ENCODE measurements at regions not wholly inside any gene's neighbourhood (a gene's known extent, or its start where the extent isn't known, plus 50 kb on each side); places are given as distances from the start of the nearest gene placed in this dataset.

DNA sequence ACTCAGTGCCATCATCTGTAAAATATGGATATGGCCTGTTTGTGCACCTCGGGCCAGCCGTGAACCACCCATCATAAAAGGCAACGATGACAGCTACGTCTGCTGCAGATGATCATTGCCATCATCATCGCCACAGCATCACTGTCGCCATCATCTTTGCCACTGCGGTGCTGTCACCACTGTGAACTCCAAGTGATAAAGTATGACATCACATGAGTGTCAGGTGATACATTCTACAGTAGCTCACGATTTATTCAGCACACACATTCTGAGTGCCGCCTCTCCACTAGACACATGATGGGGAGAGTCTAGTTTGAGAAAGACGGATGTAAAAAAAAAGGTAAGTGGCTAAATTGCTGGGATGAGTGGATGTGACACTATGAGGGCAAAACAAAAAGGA lies 755.4 kb upstream of the RAB6C start:
- ATAC-seq (no peak), DNase-seq (no peak)
- no peak overlapping the region for H3K27ac ChIP-seq (ENCODE audit: low read length)
- ChIA-PET POLR2A (ENCODE audit: unreplicated experiment) (no interaction called here), CTCF (no interaction called here)
- no peak overlapping the region for H3K4me2 ChIP-seq (ENCODE audit: low read length)
- no peaks in the 10 kb centered on the region for H3K27me3 ChIP-seq (ENCODE audit: low read length)
- no peaks in the 10 kb centered on the region for H3F3A ChIP-seq (ENCODE audit: low read length, unreplicated experiment)
- TF ChIP-seq, protein P1, sequence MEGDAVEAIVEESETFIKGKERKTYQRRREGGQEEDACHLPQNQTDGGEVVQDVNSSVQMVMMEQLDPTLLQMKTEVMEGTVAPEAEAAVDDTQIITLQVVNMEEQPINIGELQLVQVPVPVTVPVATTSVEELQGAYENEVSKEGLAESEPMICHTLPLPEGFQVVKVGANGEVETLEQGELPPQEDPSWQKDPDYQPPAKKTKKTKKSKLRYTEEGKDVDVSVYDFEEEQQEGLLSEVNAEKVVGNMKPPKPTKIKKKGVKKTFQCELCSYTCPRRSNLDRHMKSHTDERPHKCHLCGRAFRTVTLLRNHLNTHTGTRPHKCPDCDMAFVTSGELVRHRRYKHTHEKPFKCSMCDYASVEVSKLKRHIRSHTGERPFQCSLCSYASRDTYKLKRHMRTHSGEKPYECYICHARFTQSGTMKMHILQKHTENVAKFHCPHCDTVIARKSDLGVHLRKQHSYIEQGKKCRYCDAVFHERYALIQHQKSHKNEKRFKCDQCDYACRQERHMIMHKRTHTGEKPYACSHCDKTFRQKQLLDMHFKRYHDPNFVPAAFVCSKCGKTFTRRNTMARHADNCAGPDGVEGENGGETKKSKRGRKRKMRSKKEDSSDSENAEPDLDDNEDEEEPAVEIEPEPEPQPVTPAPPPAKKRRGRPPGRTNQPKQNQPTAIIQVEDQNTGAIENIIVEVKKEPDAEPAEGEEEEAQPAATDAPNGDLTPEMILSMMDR (conservative IDR thresholded peaks at IDR 0.05; ENCODE audit: low read depth, low read length), result no peak
- TF ChIP-seq EZH2 (IDR thresholded peaks at IDR 0.05; ENCODE audit: low read length, unreplicated experiment), result no peak
- no peak for TF ChIP-seq EZH2phosphoT487 (IDR thresholded peaks at IDR 0.05; ENCODE audit: borderline replicate concordance, low read length)
- H3K79me2 ChIP-seq (ENCODE audit: low read length), result no peaks in the 10 kb centered on the region
- H3K4me1 ChIP-seq (ENCODE audit: insufficient read depth, low read length), result no peaks in the 10 kb centered on the region
- no TSS peak for BruUV-seq (replicated peaks)
- no peaks in the 10 kb centered on the region for H4K20me1 ChIP-seq (ENCODE audit: low read length)
- H3K4me3 ChIP-seq (ENCODE audit: low read length), result no peak overlapping the region
- intact Hi-C loops (cut with micrococcal nuclease), result no loop called here
- no peaks in the 10 kb centered on the region for H3K9me3 ChIP-seq (ENCODE audit: low read length)
- H2AFZ ChIP-seq (ENCODE audit: low read length), result no peak overlapping the region
- no peaks in the 10 kb centered on the region for H3K36me3 ChIP-seq (ENCODE audit: low read depth, low read length)
- no peaks in the 10 kb centered on the region for H3K9me2 ChIP-seq (replicated peaks; ENCODE audit: low read length)
- H3K9ac ChIP-seq (ENCODE audit: low read length), result no peak overlapping the region

DNA sequence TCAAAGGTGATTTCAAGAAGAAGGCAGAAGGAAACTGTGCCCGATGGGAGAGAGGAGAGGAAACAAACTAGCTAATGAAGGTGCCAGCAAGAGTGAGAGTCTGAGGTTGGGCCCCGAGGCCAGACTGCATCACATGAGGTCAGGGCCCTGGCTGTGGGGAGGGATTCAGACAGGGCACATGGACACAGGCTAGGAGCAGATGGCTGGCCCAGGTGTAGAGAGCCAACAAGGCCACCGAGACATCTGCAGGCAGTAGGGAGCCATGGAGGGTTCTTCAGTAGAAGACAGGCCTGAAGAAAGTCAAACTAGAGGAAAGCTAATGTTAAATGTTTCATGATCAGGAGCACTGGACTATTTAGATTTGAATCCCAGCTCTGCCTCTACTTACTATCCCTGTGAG lies 755.0 kb upstream of the RAB6C start:
- ChIA-PET CTCF (no interaction called here), POLR2A (ENCODE audit: unreplicated experiment) (no interaction called here)
- no peak for TF ChIP-seq EZH2phosphoT487 (IDR thresholded peaks at IDR 0.05; ENCODE audit: borderline replicate concordance, low read length)
- no peak for TF ChIP-seq EZH2 (IDR thresholded peaks at IDR 0.05; ENCODE audit: low read length, unreplicated experiment)
- TF ChIP-seq, protein P1 (conservative IDR thresholded peaks at IDR 0.05; ENCODE audit: low read depth, low read length), result no peak
- Histone ChIP-seq H3K27me3 (ENCODE audit: low read length) (no peaks in the 10 kb centered on the region), H3K4me1 (ENCODE audit: insufficient read depth, low read length) (no peaks in the 10 kb centered on the region), H4K20me1 (ENCODE audit: low read length) (no peaks in the 10 kb centered on the region), H3K27ac (ENCODE audit: low read length) (no peak overlapping the region), H3K79me2 (ENCODE audit: low read length) (no peaks in the 10 kb centered on the region), H3K4me2 (ENCODE audit: low read length) (no peak overlapping the region), H3K9me3 (ENCODE audit: low read length) (no peaks in the 10 kb centered on the region), H3K36me3 (ENCODE audit: low read depth, low read length) (no peaks in the 10 kb centered on the region), H2AFZ (ENCODE audit: low read length) (no peak overlapping the region), H3K4me3 (ENCODE audit: low read length) (no peak overlapping the region), H3F3A (ENCODE audit: low read length, unreplicated experiment) (no peaks in the 10 kb centered on the region), H3K9me2 (replicated peaks; ENCODE audit: low read length) (no peaks in the 10 kb centered on the region), H3K9ac (ENCODE audit: low read length) (no peak overlapping the region)
- ATAC-seq, result no peak
- intact Hi-C loops (cut with micrococcal nuclease), result no loop called here
- no peak for DNase-seq
- BruUV-seq (replicated peaks), result no TSS peak

DNA sequence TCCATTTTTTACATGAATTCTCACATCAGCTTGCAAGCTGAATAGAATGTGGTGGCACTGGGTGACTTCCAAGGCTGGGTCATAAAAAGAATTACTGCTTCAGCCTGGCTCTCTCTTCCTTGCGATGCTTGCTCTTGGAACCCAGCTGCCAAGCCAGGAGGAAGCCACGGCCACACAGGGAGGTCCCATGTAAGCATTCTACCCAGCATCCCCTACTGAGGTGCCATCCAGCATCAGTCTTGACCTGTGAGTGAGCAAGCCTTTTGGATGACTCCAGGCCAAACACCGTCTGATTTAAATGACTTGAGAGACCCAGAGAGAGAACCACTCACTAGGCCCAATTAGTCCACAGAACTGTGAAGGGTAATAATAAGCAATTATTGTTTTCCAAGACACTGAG lies 750.3 kb upstream of the RAB6C start:
- ATAC-seq, result no peak
- no peaks in the 10 kb centered on the region for H3K79me2 ChIP-seq (ENCODE audit: low read length)
- no TSS peak for BruUV-seq (replicated peaks)
- no peaks in the 10 kb centered on the region for H3F3A ChIP-seq (ENCODE audit: low read length, unreplicated experiment)
- H3K9ac ChIP-seq (ENCODE audit: low read length), result no peak overlapping the region
- H3K4me2 ChIP-seq (ENCODE audit: low read length), result no peak overlapping the region
- H3K9me2 ChIP-seq (replicated peaks; ENCODE audit: low read length), result no peaks in the 10 kb centered on the region
- ChIA-PET POLR2A (ENCODE audit: unreplicated experiment) (no interaction called here), CTCF (no interaction called here)
- no peaks in the 10 kb centered on the region for H3K36me3 ChIP-seq (ENCODE audit: low read depth, low read length)
- no peak overlapping the region for H3K27ac ChIP-seq (ENCODE audit: low read length)
- TF ChIP-seq, protein P1 (conservative IDR thresholded peaks at IDR 0.05; ENCODE audit: low read depth, low read length), result no peak
- TF ChIP-seq EZH2 (IDR thresholded peaks at IDR 0.05; ENCODE audit: low read length, unreplicated experiment) (no peak), EZH2phosphoT487 (IDR thresholded peaks at IDR 0.05; ENCODE audit: borderline replicate concordance, low read length) (no peak)
- no peaks in the 10 kb centered on the region for H3K27me3 ChIP-seq (ENCODE audit: low read length)
- no peak for DNase-seq
- no peak overlapping the region for H2AFZ ChIP-seq (ENCODE audit: low read length)
- no peak overlapping the region for H3K4me3 ChIP-seq (ENCODE audit: low read length)
- H3K9me3 ChIP-seq (ENCODE audit: low read length), result no peaks in the 10 kb centered on the region
- no peaks in the 10 kb centered on the region for H4K20me1 ChIP-seq (ENCODE audit: low read length)
- intact Hi-C loops (cut with micrococcal nuclease), result no loop called here
- no peaks in the 10 kb centered on the region for H3K4me1 ChIP-seq (ENCODE audit: insufficient read depth, low read length)
